Motor neuron (in vitro differentiated cells): ENCODE measurements at regions not wholly inside any gene's neighbourhood (a gene's known extent, or its start where the extent isn't known, plus 50 kb on each side); places are given as distances from the start of the nearest gene placed in this dataset.

ENCODE experiments used
- ATAC-seq, 8 experiments: fragments of 200-7000 bp; cut with Tn5 transposase; replicated peaks in 6 of 8; 2 replicates each; pipeline ENCODE4 v1.8.0; 2021; ENCODE audit warnings: mild to moderate bottlenecking in 8 of 8, moderate library complexity in 8 of 8
- H3K27ac ChIP-seq, 2 donors: fragments of 250-450 bp; sonication (Bioruptor Pico); 2 replicates each; pipeline ENCODE4 v1.9.0; 2021; ENCODE audit warnings: antibody characterized with exemption in 2 of 2, mild to moderate bottlenecking in 2 of 2, moderate library complexity in 1 of 2
- H3K4me1 ChIP-seq, 2 donors: fragments of 250-450 bp; sonication (Bioruptor Pico); replicated peaks in 1 of 2; 2 replicates each; pipeline ENCODE4 v1.6.1; 2021; ENCODE audit warnings: antibody characterized with exemption in 2 of 2, mild to moderate bottlenecking in 2 of 2, moderate library complexity in 1 of 2
- H3K4me3 ChIP-seq, 5 donors: fragments of 250-450 bp; sonication (Bioruptor Pico); 2 replicates each; pipeline ENCODE4 v1.9.0; 2021; ENCODE audit warnings: antibody characterized with exemption in 5 of 5, mild to moderate bottlenecking in 5 of 5, moderate library complexity in 4 of 5
- WGBS, 10 experiments: fragments of 450-650 bp; shearing (Covaris generic); methylation state at CpG; one replicate each; pipeline ENCODE4 v1.0.0; 2022; 5-methylcytosine and 5-hydroxymethylcytosine counted together
- in situ Hi-C, 9 experiments: fragments of 400-800 bp; cut with MboI; loops; one replicate each; pipeline ENCODE4 v1.15.0; 2021; ENCODE audit warnings: low sequenced_read_pairs in 9 of 9, low pct_unique_long_range_greater_than_20kb in 2 of 9; ENCODE audit not compliant: unreplicated experiment in 9 of 9

- in situ Hi-C loops, result no loop called here
- Histone ChIP-seq H3K4me3 (no peak overlapping the region), H3K27ac (no peak overlapping the region), H3K4me1 (no peaks in the 10 kb centered on the region)
- WGBS, 10 experiments, result 70 to 100% (median 85%) methylated on average over 1 to 2 of the region's 2 CpGs; no CpG with 5 or more reads in 2 of the 10 experiments
- ATAC-seq, result no peak
Measured at GRCh38 chr11:28599656-28600055, 491.5 kb downstream of the METTL15 start.

- no peak overlapping the region for H3K4me3 ChIP-seq
- in situ Hi-C loops, result no loop called here
- no peak overlapping the region for H3K27ac ChIP-seq
- no peaks in the 10 kb centered on the region for H3K4me1 ChIP-seq
- WGBS, 10 experiments, result 24 to 100% (median 90%) methylated on average over 1 to 3 of the region's 3 CpGs; no CpG with 5 or more reads in 2 of the 10 experiments
- no peak for ATAC-seq
Measured at GRCh38 chr11:28598531-28598930, 490.3 kb downstream of the METTL15 start.

GRCh38 chr11:28596816-28597215 is 488.6 kb downstream of the METTL15 start:
- Histone ChIP-seq H3K27ac (no peak overlapping the region), H3K4me1 (no peaks in the 10 kb centered on the region), H3K4me3 (no peak overlapping the region)
- in situ Hi-C loops, result no loop called here
- no peak for ATAC-seq
- 80 to 100% (median 92%) methylated on average over 2 of the region's 2 CpGs; no CpG with 5 or more reads in 1 of the 10 experiments for WGBS, 10 experiments

- no peaks in the 10 kb centered on the region for H3K4me1 ChIP-seq
- ATAC-seq, result no peak
- in situ Hi-C loops, result no loop called here
- no peak overlapping the region for H3K4me3 ChIP-seq
- no peak overlapping the region for H3K27ac ChIP-seq
Measured at GRCh38 chr11:28592141-28592540, 484.0 kb downstream of the METTL15 start.

- no peak overlapping the region for H3K4me3 ChIP-seq
- ATAC-seq, result no peak
- no peaks in the 10 kb centered on the region for H3K4me1 ChIP-seq
- in situ Hi-C loops, result no loop called here
- H3K27ac ChIP-seq, result no peak overlapping the region
Measured at GRCh38 chr11:28584992-28585391, 476.8 kb downstream of the METTL15 start.

GRCh38 chr11:28582506-28582905 is 474.3 kb downstream of the METTL15 start:
- H3K27ac ChIP-seq, result no peak overlapping the region
- H3K4me1 ChIP-seq, result no peaks in the 10 kb centered on the region
- H3K4me3 ChIP-seq, result no peak overlapping the region
- ATAC-seq, result peak in 4 of 8 experiments; percentile 39 to 89 (median 57)
- 14 to 82% (median 70%) methylated on average over 2 of the region's 2 CpGs; no CpG with 5 or more reads in 5 of the 10 experiments for WGBS, 10 experiments
- in situ Hi-C loops, result no loop called here

- Histone ChIP-seq H3K27ac (no peak overlapping the region), H3K4me3 (no peak overlapping the region), H3K4me1 (no peaks in the 10 kb centered on the region)
- WGBS, 10 experiments, result 32 to 90% (median 79%) methylated on average over 2 to 14 of the region's 17 CpGs
- no peak for ATAC-seq
- in situ Hi-C loops, result no loop called here
Measured at GRCh38 chr11:28581286-28582242, 473.4 kb downstream of the METTL15 start.

GRCh38 chr11:28571371-28571770 is 463.2 kb downstream of the METTL15 start:
- H3K27ac ChIP-seq, result no peak overlapping the region
- in situ Hi-C loops, result no loop called here

GRCh38 chr11:28569106-28569505 is 460.9 kb downstream of the METTL15 start:
- peaks cover 2 to 10% of the 10 kb centered on the region in 2 donors for H3K4me1 ChIP-seq
- no peak overlapping the region for H3K27ac ChIP-seq
- in situ Hi-C loops, result no loop called here
- no peak overlapping the region for H3K4me3 ChIP-seq
- ATAC-seq, result no peak
- WGBS, 10 experiments, result 0 to 93% (median 66%) methylated on average over 1 to 4 of the region's 4 CpGs; no CpG with 5 or more reads in 2 of the 10 experiments

More at GRCh38 chr11:28571371-28571770, 463.2 kb downstream of the METTL15 start:
- Histone ChIP-seq H3K4me1 (peaks cover 2 to 9% of the 10 kb centered on the region in 2 donors), H3K4me3 (no peak overlapping the region)
- ATAC-seq, result no peak

- in situ Hi-C loops, result no loop called here
- ATAC-seq, result peak; percentile 96 to 100 (median 100)
- peak overlapping the region in 4 of 5 donors; percentile 11 to 15 (median 12) for H3K4me3 ChIP-seq
- peak overlapping the region; percentile 68 to 70 for H3K27ac ChIP-seq
- peaks cover 2 to 10% of the 10 kb centered on the region in 2 donors for H3K4me1 ChIP-seq
- WGBS, 10 experiments, result 9 to 50% (median 27%) methylated on average over 2 to 15 of the region's 17 CpGs; no CpG with 5 or more reads in 1 of the 10 experiments
Measured at GRCh38 chr11:28566339-28567089, 458.3 kb downstream of the METTL15 start.

GRCh38 chr11:28559492-28559891 is 451.3 kb downstream of the METTL15 start:
- ATAC-seq, result peak in 5 of 8 experiments; percentile 69 to 82 (median 79)

GRCh38 chr11:28547321-28547741 is 439.1 kb downstream of the METTL15 start:
- H3K4me1 ChIP-seq, result no peaks in the 10 kb centered on the region
- peak in 1 of 8 experiments; percentile 15 for ATAC-seq
- no peak overlapping the region for H3K27ac ChIP-seq
- 0 to 100% (median 66%) methylated on average over 1 to 4 of the region's 4 CpGs for WGBS, 10 experiments
- in situ Hi-C loops, result loop anchor here in 1 of 9 experiments (25.0 kb wide), 1 partner anchor 835 kb away; the partner anchor contains the start of gene BDNF
- H3K4me3 ChIP-seq, result no peak overlapping the region

More at GRCh38 chr11:28559492-28559891, 451.3 kb downstream of the METTL15 start:
- Histone ChIP-seq H3K4me3 (no peak overlapping the region), H3K4me1 (peaks cover 6 to 9% of the 10 kb centered on the region in 2 donors), H3K27ac (no peak overlapping the region)
- in situ Hi-C loops, result no loop called here
- WGBS, 10 experiments, result 0 to 81% (median 24%) methylated on average over 1 to 5 of the region's 5 CpGs; no CpG with 5 or more reads in 1 of the 10 experiments

GRCh38 chr11:28545536-28545935 is 437.3 kb downstream of the METTL15 start:
- no peaks in the 10 kb centered on the region for H3K4me1 ChIP-seq
- WGBS, 10 experiments, result 0 to 100% (median 40%) methylated on average over 1 of the region's 1 CpG; no CpG with 5 or more reads in 2 of the 10 experiments
- no peak overlapping the region for H3K27ac ChIP-seq
- no peak for ATAC-seq
- in situ Hi-C loops, result loop anchor here in 1 of 9 experiments (25.0 kb wide), 1 partner anchor 833 kb away; the partner anchor contains the start of gene BDNF
- H3K4me3 ChIP-seq, result no peak overlapping the region
